Suprapubic skin (tissue), 4 donors: ENCODE measurements at regions not wholly inside any gene's neighbourhood (a gene's known extent, or its start where the extent isn't known, plus 50 kb on each side); places are given as distances from the start of the nearest gene placed in this dataset.

Experiments
- DNase-seq, 2 donors: peaks; one replicate each; pipeline ENCODE4 v3.0.0-alpha.2; 2019; ENCODE audit warnings: low spot score in 2 of 2
- H3K27ac ChIP-seq: fragments of 200-600 bp; sonication (generic); one replicate; pipeline ENCODE4 v1.5.1; 2019
- H3K27me3 ChIP-seq: fragments of 200-600 bp; sonication (generic); one replicate; pipeline ENCODE4 v1.5.1; 2019
- H3K36me3 ChIP-seq: fragments of 200-600 bp; sonication (generic); one replicate; pipeline ENCODE4 v1.5.1; 2019
- H3K4me1 ChIP-seq: fragments of 200-600 bp; sonication (generic); one replicate; pipeline ENCODE4 v1.5.1; 2019
- H3K4me3 ChIP-seq: fragments of 200-600 bp; sonication (generic); one replicate; pipeline ENCODE4 v1.5.1; 2019; ENCODE audit warnings: mild to moderate bottlenecking
- H3K9me3 ChIP-seq: fragments of 200-600 bp; sonication (generic); one replicate; pipeline ENCODE4 v1.5.1; 2019
- EP300 ChIP-seq: sonication (generic); formaldehyde crosslinking; IDR thresholded peaks from one replicate; pipeline ENCODE4 v1.6.1; 2017; ENCODE audit warnings: antibody characterized with exemption
- POLR2A ChIP-seq, 2 donors: fragments of 450-650 bp; IDR thresholded peaks; one replicate each; pipeline ENCODE4 v1.6.1; 2017; ENCODE audit warnings: antibody characterized with exemption in 2 of 2, mild to moderate bottlenecking in 2 of 2, moderate library complexity in 2 of 2
- POLR2AphosphoS5 ChIP-seq, 3 donors: sonication (generic); formaldehyde crosslinking; IDR thresholded peaks; one replicate each; pipeline ENCODE4 v1.6.1; 2017; ENCODE audit warnings: antibody characterized with exemption in 3 of 3
- WGBS: methylation state at CpG from one replicate; pipeline ENCODE4 v1.1.5; 2018; 5-methylcytosine and 5-hydroxymethylcytosine counted together
- TF ChIP-seq, protein P1 (sequence below), 2 donors: fragments of 200-600 bp in 1 of 2; fragments of 450-650 bp in 1 of 2; sonication (generic) in 1 of 2; IDR thresholded peaks; one replicate each; pipeline ENCODE4 v1.5.1; 2016 to 2019; ENCODE audit warnings: antibody characterized with exemption in 2 of 2, mild to moderate bottlenecking in 1 of 2, moderate library complexity in 1 of 2

DNA sequence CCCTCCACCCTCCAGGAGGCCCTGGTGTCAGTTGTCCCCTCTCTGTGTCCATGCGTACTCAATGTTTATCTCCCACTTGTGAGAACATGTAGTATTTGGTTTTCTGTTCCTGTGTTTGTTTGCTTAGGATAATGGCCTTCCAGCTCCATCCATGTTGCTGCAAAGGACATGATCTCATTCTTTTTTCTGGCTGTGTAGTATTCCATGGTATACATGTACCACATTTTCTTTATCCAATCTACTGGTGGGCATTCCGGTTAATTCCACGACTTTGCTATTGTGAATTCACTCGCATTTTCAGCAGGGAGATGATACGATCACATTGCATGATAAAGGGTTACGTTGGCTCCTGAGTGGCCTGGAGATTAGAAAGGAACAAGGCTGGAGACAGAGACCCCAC, 286.2 kb downstream of the FOXL1 start:
- Histone ChIP-seq H3K4me3 (no peak overlapping the region), H3K27me3 (peaks cover 32% of the 10 kb centered on the region), H3K27ac (no peak overlapping the region), H3K4me1 (peaks cover 9% of the 10 kb centered on the region), H3K9me3 (no peaks in the 10 kb centered on the region), H3K36me3 (no peaks in the 10 kb centered on the region)
- TF ChIP-seq, protein P1, sequence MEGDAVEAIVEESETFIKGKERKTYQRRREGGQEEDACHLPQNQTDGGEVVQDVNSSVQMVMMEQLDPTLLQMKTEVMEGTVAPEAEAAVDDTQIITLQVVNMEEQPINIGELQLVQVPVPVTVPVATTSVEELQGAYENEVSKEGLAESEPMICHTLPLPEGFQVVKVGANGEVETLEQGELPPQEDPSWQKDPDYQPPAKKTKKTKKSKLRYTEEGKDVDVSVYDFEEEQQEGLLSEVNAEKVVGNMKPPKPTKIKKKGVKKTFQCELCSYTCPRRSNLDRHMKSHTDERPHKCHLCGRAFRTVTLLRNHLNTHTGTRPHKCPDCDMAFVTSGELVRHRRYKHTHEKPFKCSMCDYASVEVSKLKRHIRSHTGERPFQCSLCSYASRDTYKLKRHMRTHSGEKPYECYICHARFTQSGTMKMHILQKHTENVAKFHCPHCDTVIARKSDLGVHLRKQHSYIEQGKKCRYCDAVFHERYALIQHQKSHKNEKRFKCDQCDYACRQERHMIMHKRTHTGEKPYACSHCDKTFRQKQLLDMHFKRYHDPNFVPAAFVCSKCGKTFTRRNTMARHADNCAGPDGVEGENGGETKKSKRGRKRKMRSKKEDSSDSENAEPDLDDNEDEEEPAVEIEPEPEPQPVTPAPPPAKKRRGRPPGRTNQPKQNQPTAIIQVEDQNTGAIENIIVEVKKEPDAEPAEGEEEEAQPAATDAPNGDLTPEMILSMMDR (IDR thresholded peaks at IDR 0.05), result no peak
- TF ChIP-seq POLR2AphosphoS5 (IDR thresholded peaks at IDR 0.05) (no peak), EP300 (no peak), POLR2A (IDR thresholded peaks at IDR 0.05) (no peak)
- WGBS, result 94% methylated on average over 6 of the region's 6 CpGs
- DNase-seq, result no peak

DNA sequence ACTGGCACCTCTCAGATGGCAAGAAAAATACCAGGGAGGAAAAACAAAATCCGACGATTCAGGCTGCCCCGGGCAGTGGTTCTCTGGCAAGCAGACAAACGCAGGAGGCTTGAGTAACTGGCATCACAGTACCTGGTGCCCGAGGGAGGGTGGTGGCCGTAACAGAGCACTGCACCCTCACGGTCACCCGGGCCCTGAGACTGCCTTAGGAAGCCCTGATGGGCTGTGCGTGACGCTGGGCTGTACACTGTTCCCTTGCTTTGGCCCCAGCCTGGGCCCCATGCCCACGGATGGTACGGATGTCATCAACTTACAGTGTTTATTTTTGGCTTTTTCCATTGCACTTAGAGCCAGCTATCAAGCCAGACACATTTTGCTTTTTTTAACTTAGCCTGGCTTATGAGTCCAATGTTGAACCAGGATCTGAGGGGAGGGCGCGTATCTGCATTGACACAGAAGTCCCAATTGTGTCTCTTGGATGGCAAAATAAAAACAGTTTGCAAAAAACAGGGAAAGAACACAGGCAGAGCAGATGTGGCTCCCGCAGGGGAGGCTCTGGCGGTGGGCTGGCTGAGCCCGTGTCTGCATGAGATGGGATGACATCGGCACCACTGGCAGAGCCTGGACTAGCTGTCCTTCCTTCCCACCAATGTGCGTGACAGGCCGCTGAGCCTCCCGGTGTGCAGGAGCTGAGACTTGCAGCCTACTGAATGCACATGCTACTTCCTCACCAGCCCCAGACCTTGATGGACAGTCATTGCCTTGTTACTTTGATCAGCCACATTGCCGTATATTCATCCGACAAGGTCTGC, 287.7 kb downstream of the FOXL1 start:
- Histone ChIP-seq H3K4me3 (no peak overlapping the region), H3K27me3 (peaks cover 45% of the 10 kb centered on the region), H3K36me3 (no peaks in the 10 kb centered on the region), H3K27ac (no peak overlapping the region), H3K4me1 (peaks cover 9% of the 10 kb centered on the region), H3K9me3 (no peaks in the 10 kb centered on the region)
- DNase-seq, result no peak
- 37% methylated on average over 20 of the region's 23 CpGs for WGBS
- TF ChIP-seq EP300 (no peak), POLR2AphosphoS5 (IDR thresholded peaks at IDR 0.05) (no peak), POLR2A (IDR thresholded peaks at IDR 0.05) (no peak)
- TF ChIP-seq, protein P1 (IDR thresholded peaks at IDR 0.05), result no peak

DNA sequence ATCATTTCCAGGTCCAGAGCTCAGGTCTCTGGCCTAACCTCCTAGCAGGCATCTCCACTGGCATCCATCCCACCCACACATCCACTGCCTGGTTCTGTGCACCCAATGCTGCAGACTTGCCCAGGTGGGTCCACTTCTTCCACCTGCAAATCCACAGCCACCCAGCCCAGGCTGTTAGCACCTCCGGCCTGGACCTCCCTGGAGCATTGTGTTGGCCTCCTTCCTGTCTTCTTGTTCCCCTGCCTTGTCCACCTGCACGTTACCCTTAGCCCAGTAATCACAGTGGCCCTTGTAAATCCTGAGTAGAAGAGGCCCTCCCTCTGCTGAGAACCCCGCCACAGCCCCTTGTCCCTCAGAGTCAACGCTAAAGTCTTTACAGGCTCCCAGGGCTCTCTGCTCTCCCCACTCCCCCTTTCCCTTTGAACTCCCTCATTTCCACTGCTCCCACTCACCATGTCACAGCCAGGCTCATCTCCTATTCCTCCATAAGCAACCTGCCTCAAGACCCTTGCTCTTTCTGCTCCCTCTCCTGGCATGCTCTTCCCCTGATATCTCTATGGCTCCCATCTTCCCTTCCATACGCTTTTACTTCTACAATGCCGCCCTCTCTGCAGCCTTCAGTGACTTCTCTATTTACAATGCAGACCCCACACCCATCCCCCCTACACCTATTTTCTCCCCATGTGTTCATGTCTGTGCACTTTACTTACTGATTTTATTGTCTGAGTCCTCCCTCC, 288.8 kb downstream of the FOXL1 start:
- Histone ChIP-seq H3K4me1 (peaks cover 9% of the 10 kb centered on the region), H3K27ac (no peak overlapping the region), H3K9me3 (no peaks in the 10 kb centered on the region), H3K27me3 (peaks cover 50% of the 10 kb centered on the region), H3K36me3 (no peaks in the 10 kb centered on the region), H3K4me3 (no peak overlapping the region)
- no peak for TF ChIP-seq POLR2A (IDR thresholded peaks at IDR 0.05)
- TF ChIP-seq, protein P1 (IDR thresholded peaks at IDR 0.05), result no peak
- TF ChIP-seq EP300, result no peak
- TF ChIP-seq POLR2AphosphoS5 (IDR thresholded peaks at IDR 0.05), result no peak
- 93% methylated on average over 6 of the region's 6 CpGs for WGBS
- DNase-seq, result no peak

DNA sequence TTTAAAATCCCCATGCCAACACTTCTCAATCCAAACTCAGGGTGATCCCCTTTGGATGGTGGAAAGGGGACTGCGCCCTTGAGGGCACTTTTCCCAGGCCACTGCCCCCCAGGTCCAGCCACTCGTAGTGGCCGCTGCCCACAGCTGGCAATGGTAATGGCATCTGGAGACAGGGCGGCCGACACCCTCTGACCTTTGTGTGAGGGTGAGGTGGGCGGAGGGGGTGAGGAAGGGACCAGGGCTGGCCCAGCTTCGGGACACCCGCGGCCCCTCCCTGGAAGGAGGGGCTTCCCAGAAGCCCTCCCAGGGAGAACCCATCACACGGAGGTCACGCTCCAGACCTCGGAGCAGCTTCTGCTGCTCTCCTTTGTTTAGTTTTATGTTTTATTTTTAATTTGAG, 289.7 kb downstream of the FOXL1 start:
- Histone ChIP-seq H3K4me3 (no peak overlapping the region), H3K4me1 (peaks cover 9% of the 10 kb centered on the region), H3K9me3 (no peaks in the 10 kb centered on the region), H3K27ac (no peak overlapping the region), H3K27me3 (peaks cover 58% of the 10 kb centered on the region), H3K36me3 (no peaks in the 10 kb centered on the region)
- 50% methylated on average over 1 of the region's 12 CpGs for WGBS
- no peak for TF ChIP-seq POLR2AphosphoS5 (IDR thresholded peaks at IDR 0.05)
- TF ChIP-seq EP300, result no peak
- TF ChIP-seq, protein P1 (IDR thresholded peaks at IDR 0.05), result no peak
- TF ChIP-seq POLR2A (IDR thresholded peaks at IDR 0.05), result no peak
- DNase-seq, result no peak

DNA sequence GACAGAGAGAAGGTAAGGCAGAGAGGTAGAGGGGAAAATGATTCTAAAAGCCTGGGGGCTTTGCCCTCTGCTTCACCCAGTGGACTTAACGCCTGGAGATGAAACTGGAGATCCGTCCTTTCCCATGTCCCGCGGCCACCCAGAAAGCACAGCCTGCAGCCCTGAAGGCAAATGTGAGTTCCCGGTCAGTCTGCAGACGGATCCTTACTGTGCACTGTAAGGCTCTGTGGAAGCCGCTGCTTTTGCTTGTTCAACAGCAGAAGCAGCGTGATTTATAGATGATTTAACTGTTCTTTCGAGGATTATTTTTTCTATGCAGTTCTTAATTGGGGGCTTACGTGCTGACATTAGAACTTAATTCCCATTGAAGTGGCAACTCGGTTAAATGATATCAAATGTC, 290.4 kb downstream of the FOXL1 start:
- H3K4me3 ChIP-seq, result no peak overlapping the region
- H3K36me3 ChIP-seq, result no peaks in the 10 kb centered on the region
- WGBS, result 71% methylated on average over 11 of the region's 11 CpGs
- no peaks in the 10 kb centered on the region for H3K9me3 ChIP-seq
- peaks cover 55% of the 10 kb centered on the region for H3K27me3 ChIP-seq
- H3K27ac ChIP-seq, result no peak overlapping the region
- H3K4me1 ChIP-seq, result peaks cover 9% of the 10 kb centered on the region
- DNase-seq, result no peak
- TF ChIP-seq POLR2AphosphoS5 (IDR thresholded peaks at IDR 0.05), result no peak
- no peak for TF ChIP-seq POLR2A (IDR thresholded peaks at IDR 0.05)
- TF ChIP-seq, protein P1 (IDR thresholded peaks at IDR 0.05), result no peak
- no peak for TF ChIP-seq EP300
